ENCODE measurements at regions not wholly inside any gene's neighbourhood (a gene's known extent, or its start where the extent isn't known, plus 50 kb on each side); places are given as distances from the start of the nearest gene placed in this dataset.

DNA sequence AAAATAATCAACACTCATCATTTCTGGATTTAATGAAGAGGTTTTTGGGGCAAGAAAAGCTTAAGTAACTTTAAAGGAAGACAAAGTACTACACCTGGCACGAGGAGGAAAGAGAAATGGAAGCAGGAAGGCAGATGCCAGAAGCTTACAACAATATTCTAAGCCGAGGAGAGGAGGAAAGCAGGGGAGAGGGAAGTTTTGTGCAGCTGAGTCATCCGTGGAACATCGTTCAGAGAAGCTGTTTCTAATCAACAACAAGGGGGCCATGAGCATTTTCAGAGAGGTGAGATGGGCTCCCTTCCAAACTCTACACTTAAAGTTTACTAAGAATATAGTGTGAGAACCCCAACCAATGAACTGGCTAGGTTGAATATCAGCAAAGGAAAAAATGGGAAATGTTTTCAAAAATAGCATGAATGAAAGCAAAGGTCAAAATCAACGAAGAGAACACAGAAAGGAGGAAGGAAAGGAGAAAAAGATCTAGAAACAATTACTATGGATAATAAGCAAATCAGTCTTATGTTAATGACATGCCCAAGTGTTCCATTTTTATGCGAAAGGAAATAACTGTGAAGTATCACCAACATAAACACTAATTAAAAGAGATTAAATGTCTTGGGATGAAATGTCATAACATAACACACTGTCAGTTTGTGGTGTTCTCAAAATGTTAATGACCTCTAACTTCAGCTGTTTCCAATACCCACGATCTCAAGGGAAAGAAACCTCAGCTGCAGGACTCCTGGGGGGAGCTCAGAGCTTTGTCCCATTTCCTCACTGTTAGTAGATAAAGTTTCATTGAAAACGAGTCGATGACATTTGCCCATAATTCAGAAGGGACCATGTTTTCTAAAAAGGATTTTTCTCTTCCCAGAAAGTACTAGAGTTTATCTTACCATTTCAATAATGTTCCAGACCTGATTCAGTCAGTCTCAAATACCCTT lies 203.4 kb upstream of the STXBP5 start:
- no peaks in the 10 kb centered on the region for H3K27me3 ChIP-seq (ENCODE audit: low read depth, low read length)
- H3K4me3 ChIP-seq (ENCODE audit: low read depth in 1 of 2, low read length in 2 of 2), result no peak overlapping the region
- H3K36me3 ChIP-seq (ENCODE audit: control insufficient read depth in 1 of 2, insufficient read depth in 2 of 2, low read length in 2 of 2), result no peaks in the 10 kb centered on the region
- H3K4me1 ChIP-seq (ENCODE audit: control insufficient read depth in 1 of 2, insufficient read depth in 2 of 2, low read length in 2 of 2), result peaks cover 0 to 3% of the 10 kb centered on the region in 2 donors
- no peak overlapping the region for H3K27ac ChIP-seq (ENCODE audit: low read length)
- no peaks in the 10 kb centered on the region for H3K9me3 ChIP-seq (ENCODE audit: control insufficient read depth in 1 of 2, low read length in 2 of 2)

DNA sequence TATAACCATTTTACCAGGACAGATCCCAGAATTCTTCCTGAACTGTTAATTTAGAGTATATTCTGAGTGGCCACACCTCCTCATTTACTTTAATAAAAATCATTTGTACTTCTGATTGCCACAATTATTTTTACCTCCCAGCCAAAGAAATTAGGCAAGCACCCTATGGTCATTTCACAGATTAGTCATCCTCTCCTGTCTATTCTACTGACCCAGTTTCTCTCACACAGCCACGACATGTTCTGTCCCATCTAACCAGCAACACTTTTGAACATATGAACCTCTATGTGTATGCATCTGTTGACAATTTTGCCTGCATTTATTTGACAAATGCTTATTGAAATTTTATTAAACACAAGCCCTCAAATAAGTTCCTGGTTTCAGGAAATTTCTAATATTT lies 202.6 kb upstream of the STXBP5 start:
- Histone ChIP-seq H3K27ac (ENCODE audit: low read length) (no peak overlapping the region), H3K4me1 (ENCODE audit: control insufficient read depth in 1 of 2, insufficient read depth in 2 of 2, low read length in 2 of 2) (peaks cover 0 to 3% of the 10 kb centered on the region in 2 donors), H3K27me3 (ENCODE audit: low read depth, low read length) (no peaks in the 10 kb centered on the region), H3K4me3 (ENCODE audit: low read depth in 1 of 2, low read length in 2 of 2) (no peak overlapping the region), H3K9me3 (ENCODE audit: control insufficient read depth in 1 of 2, low read length in 2 of 2) (no peaks in the 10 kb centered on the region), H3K36me3 (ENCODE audit: control insufficient read depth in 1 of 2, insufficient read depth in 2 of 2, low read length in 2 of 2) (no peaks in the 10 kb centered on the region)

DNA sequence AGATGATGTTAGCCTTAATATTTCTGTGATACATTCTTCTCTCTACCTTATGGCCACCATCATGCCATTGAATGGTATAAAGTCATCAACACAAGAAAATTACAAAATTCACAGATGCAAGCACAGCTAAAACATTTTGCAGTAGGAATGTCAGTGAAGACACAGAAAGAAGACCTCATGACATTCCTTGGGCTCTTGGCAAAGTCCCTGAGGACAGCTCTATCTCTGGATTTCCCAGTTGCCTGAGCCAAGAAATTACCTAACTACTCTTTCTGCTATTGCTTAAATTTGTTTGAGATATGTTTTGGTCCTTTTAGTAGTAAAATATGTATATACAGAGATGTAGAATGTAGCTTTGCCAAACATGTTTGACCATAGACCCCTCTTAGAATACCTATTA lies 201.0 kb upstream of the STXBP5 start:
- no peaks in the 10 kb centered on the region for H3K27me3 ChIP-seq (ENCODE audit: low read depth, low read length)
- H3K4me3 ChIP-seq (ENCODE audit: low read depth in 1 of 2, low read length in 2 of 2), result no peak overlapping the region

DNA sequence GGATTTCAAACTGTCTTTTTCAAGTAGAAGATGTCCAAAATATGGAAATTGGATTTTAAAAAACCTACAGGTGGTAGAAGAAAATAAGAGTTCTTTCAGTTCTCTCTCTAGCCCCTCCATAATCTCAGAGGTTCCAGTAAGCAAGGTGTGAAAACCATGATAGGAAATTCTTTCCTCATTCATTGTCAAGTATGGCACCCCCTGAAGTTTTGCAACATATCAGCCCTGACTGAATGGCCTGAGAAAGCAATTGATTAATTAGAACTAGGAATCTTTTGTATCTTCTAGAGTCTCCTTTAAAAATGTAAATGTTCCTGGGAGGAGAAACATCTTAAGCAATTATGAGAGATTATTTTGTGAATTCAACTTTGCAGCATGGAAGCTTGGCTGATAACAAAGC lies 198.7 kb upstream of the STXBP5 start:
- peaks cover 0 to 4% of the 10 kb centered on the region in 2 donors for H3K9me3 ChIP-seq (ENCODE audit: control insufficient read depth in 1 of 2, low read length in 2 of 2)
- H3K4me3 ChIP-seq (ENCODE audit: low read depth in 1 of 2, low read length in 2 of 2), result no peak overlapping the region
- no peaks in the 10 kb centered on the region for H3K36me3 ChIP-seq (ENCODE audit: control insufficient read depth in 1 of 2, insufficient read depth in 2 of 2, low read length in 2 of 2)
- no peaks in the 10 kb centered on the region for H3K27me3 ChIP-seq (ENCODE audit: low read depth, low read length)
- no peak overlapping the region for H3K27ac ChIP-seq (ENCODE audit: low read length)
- peaks cover 0 to 3% of the 10 kb centered on the region in 2 donors for H3K4me1 ChIP-seq (ENCODE audit: control insufficient read depth in 1 of 2, insufficient read depth in 2 of 2, low read length in 2 of 2)

More for the DNA sequence above, 201.0 kb upstream of the STXBP5 start:
- Histone ChIP-seq H3K27ac (ENCODE audit: low read length) (no peak overlapping the region), H3K9me3 (ENCODE audit: control insufficient read depth in 1 of 2, low read length in 2 of 2) (no peaks in the 10 kb centered on the region), H3K36me3 (ENCODE audit: control insufficient read depth in 1 of 2, insufficient read depth in 2 of 2, low read length in 2 of 2) (no peaks in the 10 kb centered on the region), H3K4me1 (ENCODE audit: control insufficient read depth in 1 of 2, insufficient read depth in 2 of 2, low read length in 2 of 2) (peaks cover 0 to 3% of the 10 kb centered on the region in 2 donors)

DNA sequence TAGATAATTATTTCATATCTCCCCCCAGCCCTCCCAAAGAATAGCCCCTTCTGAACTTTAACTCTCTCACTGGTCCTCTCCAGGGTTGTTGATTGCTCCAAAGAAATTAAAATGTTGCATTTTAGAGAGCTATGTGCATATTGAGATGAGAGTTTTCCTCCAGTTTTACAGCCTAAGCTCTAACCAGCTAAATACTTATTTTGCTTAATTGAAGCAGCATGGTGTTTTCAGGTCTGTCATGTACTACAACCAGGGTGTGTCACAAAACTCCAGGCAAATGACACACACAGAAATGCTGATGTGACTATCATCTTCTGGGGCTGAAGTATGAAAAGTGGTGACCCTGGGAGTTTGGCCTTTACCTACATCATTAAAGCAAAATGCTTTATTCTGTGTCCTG lies 196.8 kb upstream of the STXBP5 start:
- no peak overlapping the region for H3K27ac ChIP-seq (ENCODE audit: low read length)
- H3K9me3 ChIP-seq (ENCODE audit: control insufficient read depth in 1 of 2, low read length in 2 of 2), result peaks cover 0 to 4% of the 10 kb centered on the region in 2 donors
- H3K4me1 ChIP-seq (ENCODE audit: control insufficient read depth in 1 of 2, insufficient read depth in 2 of 2, low read length in 2 of 2), result no peaks in the 10 kb centered on the region
- H3K27me3 ChIP-seq (ENCODE audit: low read depth, low read length), result no peaks in the 10 kb centered on the region
- no peak overlapping the region for H3K4me3 ChIP-seq (ENCODE audit: low read depth in 1 of 2, low read length in 2 of 2)
- H3K36me3 ChIP-seq (ENCODE audit: control insufficient read depth in 1 of 2, insufficient read depth in 2 of 2, low read length in 2 of 2), result no peaks in the 10 kb centered on the region

DNA sequence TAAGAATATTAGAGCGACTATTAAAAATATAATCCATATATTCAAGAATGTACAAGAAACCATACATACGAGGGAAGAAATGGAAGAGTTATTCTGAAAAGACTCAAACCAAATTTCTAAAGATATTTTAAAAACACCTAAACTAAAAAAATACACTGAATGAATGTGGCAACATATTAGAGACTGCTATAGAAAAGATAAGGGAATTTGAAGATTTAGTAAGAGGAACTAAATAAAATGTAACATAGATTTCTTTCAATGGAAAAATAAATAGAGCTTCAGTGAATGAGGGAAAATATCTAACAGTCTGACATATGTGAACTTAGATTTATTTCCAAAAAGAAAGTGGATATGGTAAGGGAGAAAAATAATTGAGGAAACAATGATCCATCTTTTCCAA lies 194.9 kb upstream of the STXBP5 start:
- no peaks in the 10 kb centered on the region for H3K27me3 ChIP-seq (ENCODE audit: low read depth, low read length)
- no peaks in the 10 kb centered on the region for H3K4me1 ChIP-seq (ENCODE audit: control insufficient read depth in 1 of 2, insufficient read depth in 2 of 2, low read length in 2 of 2)
- no peaks in the 10 kb centered on the region for H3K36me3 ChIP-seq (ENCODE audit: control insufficient read depth in 1 of 2, insufficient read depth in 2 of 2, low read length in 2 of 2)
- H3K27ac ChIP-seq (ENCODE audit: low read length), result no peak overlapping the region
- peaks cover 0 to 4% of the 10 kb centered on the region in 2 donors for H3K9me3 ChIP-seq (ENCODE audit: control insufficient read depth in 1 of 2, low read length in 2 of 2)
- no peak overlapping the region for H3K4me3 ChIP-seq (ENCODE audit: low read depth in 1 of 2, low read length in 2 of 2)

DNA sequence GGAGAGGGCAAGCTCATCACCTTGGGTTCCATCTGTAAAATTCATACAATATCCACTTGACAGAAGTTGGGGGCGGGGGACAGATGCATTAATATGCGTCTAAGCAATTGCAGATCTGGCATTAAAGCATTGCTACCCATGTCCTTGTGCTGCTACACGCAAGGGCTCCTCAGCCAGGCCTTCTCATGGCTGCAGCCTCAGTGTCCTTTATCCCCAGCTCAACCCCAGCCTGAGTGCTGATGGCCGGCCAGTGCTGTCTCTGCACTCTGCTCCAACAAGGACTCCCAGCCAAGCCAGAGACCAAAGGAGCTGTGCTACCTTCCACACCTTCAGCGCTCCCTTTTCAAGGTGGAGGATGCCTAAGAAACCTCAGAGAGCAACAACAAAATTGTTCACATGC lies 188.5 kb upstream of the STXBP5 start:
- Histone ChIP-seq H3K36me3 (ENCODE audit: control insufficient read depth in 1 of 2, insufficient read depth in 2 of 2, low read length in 2 of 2) (no peaks in the 10 kb centered on the region), H3K9me3 (ENCODE audit: control insufficient read depth in 1 of 2, low read length in 2 of 2) (no peaks in the 10 kb centered on the region), H3K27me3 (ENCODE audit: low read depth, low read length) (no peaks in the 10 kb centered on the region), H3K4me3 (ENCODE audit: low read depth in 1 of 2, low read length in 2 of 2) (no peak overlapping the region), H3K4me1 (ENCODE audit: control insufficient read depth in 1 of 2, insufficient read depth in 2 of 2, low read length in 2 of 2) (no peaks in the 10 kb centered on the region), H3K27ac (ENCODE audit: low read length) (no peak overlapping the region)

DNA sequence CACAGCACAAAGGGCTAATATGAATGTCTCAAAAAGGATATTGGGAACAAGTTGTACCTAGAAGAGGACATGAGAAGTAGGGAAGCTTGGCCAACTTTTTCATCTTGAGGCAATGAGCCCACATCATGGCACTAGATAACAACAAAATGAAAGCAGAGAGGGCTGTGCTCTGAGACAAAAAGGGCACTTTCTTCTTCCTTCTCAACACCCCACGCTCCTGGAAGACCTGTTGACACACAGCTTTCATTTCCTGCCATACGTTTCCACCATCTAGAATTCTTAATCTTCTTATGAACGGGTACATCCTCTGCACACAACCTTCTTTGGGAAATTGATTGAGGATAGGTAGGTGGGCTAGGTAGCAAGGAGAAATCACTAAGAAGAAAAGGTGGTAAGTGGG lies 187.8 kb upstream of the STXBP5 start:
- Histone ChIP-seq H3K9me3 (ENCODE audit: control insufficient read depth in 1 of 2, low read length in 2 of 2) (no peaks in the 10 kb centered on the region), H3K27me3 (ENCODE audit: low read depth, low read length) (no peaks in the 10 kb centered on the region), H3K36me3 (ENCODE audit: control insufficient read depth in 1 of 2, insufficient read depth in 2 of 2, low read length in 2 of 2) (no peaks in the 10 kb centered on the region), H3K4me3 (ENCODE audit: low read depth in 1 of 2, low read length in 2 of 2) (no peak overlapping the region), H3K4me1 (ENCODE audit: control insufficient read depth in 1 of 2, insufficient read depth in 2 of 2, low read length in 2 of 2) (no peaks in the 10 kb centered on the region), H3K27ac (ENCODE audit: low read length) (no peak overlapping the region)

DNA sequence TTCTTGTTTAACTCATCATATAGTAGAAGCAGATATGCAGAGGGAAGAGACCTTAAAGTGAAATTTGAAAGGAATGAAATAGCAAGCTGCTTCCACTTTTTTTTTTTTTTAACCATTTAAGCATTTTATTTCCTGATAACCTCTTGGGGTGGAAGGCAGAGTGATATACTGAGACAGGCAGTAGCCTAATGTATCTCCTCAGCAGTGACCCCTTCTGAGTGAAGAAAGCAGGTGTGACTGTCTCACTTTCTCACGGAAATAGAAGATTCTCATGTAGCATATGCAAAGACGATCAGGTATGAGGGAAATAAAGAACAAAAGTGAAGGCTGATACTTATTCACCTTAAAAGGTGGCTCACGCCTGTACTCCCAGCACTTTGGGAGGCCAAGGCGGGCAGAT lies 187.1 kb upstream of the STXBP5 start:
- no peaks in the 10 kb centered on the region for H3K4me1 ChIP-seq (ENCODE audit: control insufficient read depth in 1 of 2, insufficient read depth in 2 of 2, low read length in 2 of 2)
- no peaks in the 10 kb centered on the region for H3K9me3 ChIP-seq (ENCODE audit: control insufficient read depth in 1 of 2, low read length in 2 of 2)
- no peaks in the 10 kb centered on the region for H3K36me3 ChIP-seq (ENCODE audit: control insufficient read depth in 1 of 2, insufficient read depth in 2 of 2, low read length in 2 of 2)
- no peak overlapping the region for H3K27ac ChIP-seq (ENCODE audit: low read length)
- H3K27me3 ChIP-seq (ENCODE audit: low read depth, low read length), result no peaks in the 10 kb centered on the region
- H3K4me3 ChIP-seq (ENCODE audit: low read depth in 1 of 2, low read length in 2 of 2), result no peak overlapping the region

DNA sequence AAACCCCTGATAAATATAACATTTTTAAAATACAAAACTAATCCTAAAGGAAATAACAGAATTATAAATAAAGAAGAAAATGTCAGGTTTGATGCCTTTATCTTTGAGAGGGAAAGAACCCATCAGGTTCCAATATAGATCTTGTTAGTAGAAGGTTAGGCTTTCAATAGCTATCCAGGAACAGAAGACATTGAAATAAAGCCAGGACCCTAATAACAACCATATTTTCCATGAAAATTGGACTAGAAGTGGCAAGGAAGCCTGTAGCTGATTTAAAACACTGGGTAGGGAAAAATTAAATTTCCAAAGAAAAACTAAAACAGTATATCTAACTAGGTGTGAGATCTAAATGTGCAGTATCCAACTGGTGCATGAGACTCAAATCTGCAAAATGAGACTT lies 185.2 kb upstream of the STXBP5 start:
- Histone ChIP-seq H3K27ac (ENCODE audit: low read length) (no peak overlapping the region), H3K27me3 (ENCODE audit: low read depth, low read length) (no peaks in the 10 kb centered on the region), H3K4me3 (ENCODE audit: low read depth in 1 of 2, low read length in 2 of 2) (no peak overlapping the region), H3K4me1 (ENCODE audit: control insufficient read depth in 1 of 2, insufficient read depth in 2 of 2, low read length in 2 of 2) (no peaks in the 10 kb centered on the region), H3K36me3 (ENCODE audit: control insufficient read depth in 1 of 2, insufficient read depth in 2 of 2, low read length in 2 of 2) (no peaks in the 10 kb centered on the region), H3K9me3 (ENCODE audit: control insufficient read depth in 1 of 2, low read length in 2 of 2) (no peaks in the 10 kb centered on the region)

DNA sequence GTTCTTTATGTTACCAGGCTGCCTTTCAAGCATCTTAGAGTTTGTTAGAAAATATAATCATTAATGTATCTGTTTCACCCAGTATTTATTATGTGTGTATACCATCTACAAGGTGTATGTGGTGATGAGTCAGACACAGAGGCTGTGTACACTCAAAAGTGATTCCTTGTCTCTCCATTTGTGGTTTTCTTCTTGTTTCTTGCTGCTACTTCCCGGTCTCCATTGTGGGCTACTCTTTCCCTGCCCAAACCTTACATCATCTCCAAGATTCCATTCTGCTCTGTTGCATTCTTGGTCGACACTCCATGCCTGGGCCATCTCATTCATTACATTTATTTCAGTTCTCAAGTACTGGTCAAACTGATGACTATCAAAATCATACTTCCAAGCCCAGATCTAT lies 182.2 kb upstream of the STXBP5 start:
- Histone ChIP-seq H3K36me3 (ENCODE audit: control insufficient read depth in 1 of 2, insufficient read depth in 2 of 2, low read length in 2 of 2) (no peaks in the 10 kb centered on the region), H3K27ac (ENCODE audit: low read length) (no peak overlapping the region), H3K4me3 (ENCODE audit: low read depth in 1 of 2, low read length in 2 of 2) (no peak overlapping the region), H3K27me3 (ENCODE audit: low read depth, low read length) (no peaks in the 10 kb centered on the region), H3K9me3 (ENCODE audit: control insufficient read depth in 1 of 2, low read length in 2 of 2) (no peaks in the 10 kb centered on the region), H3K4me1 (ENCODE audit: control insufficient read depth in 1 of 2, insufficient read depth in 2 of 2, low read length in 2 of 2) (no peaks in the 10 kb centered on the region)

DNA sequence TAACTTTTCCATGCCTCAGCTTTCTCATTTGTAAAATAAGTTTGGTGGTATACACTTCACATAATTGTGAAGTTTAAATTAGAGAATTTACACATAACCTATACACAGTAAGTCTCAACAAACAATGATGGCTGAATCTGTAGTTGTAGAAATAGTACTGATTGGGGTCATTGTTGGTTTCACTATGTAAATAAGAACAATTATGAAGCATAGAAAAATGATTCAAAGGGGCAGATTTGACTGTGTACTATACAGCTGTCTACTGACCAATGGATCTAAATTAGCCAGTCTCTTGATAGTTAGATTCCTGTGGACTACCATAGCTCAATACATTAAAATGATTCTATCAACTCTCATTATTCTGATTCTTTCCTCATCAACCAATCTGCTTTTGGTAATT lies 181.1 kb upstream of the STXBP5 start:
- Histone ChIP-seq H3K27ac (ENCODE audit: low read length) (no peak overlapping the region), H3K27me3 (ENCODE audit: low read depth, low read length) (no peaks in the 10 kb centered on the region), H3K9me3 (ENCODE audit: control insufficient read depth in 1 of 2, low read length in 2 of 2) (no peaks in the 10 kb centered on the region), H3K36me3 (ENCODE audit: control insufficient read depth in 1 of 2, insufficient read depth in 2 of 2, low read length in 2 of 2) (no peaks in the 10 kb centered on the region), H3K4me3 (ENCODE audit: low read depth in 1 of 2, low read length in 2 of 2) (no peak overlapping the region), H3K4me1 (ENCODE audit: control insufficient read depth in 1 of 2, insufficient read depth in 2 of 2, low read length in 2 of 2) (no peaks in the 10 kb centered on the region)
